ENCODE measurements at regions not wholly inside any gene's neighbourhood (a gene's known extent, or its start where the extent isn't known, plus 50 kb on each side); places are given as distances from the start of the nearest gene placed in this dataset.

DNA sequence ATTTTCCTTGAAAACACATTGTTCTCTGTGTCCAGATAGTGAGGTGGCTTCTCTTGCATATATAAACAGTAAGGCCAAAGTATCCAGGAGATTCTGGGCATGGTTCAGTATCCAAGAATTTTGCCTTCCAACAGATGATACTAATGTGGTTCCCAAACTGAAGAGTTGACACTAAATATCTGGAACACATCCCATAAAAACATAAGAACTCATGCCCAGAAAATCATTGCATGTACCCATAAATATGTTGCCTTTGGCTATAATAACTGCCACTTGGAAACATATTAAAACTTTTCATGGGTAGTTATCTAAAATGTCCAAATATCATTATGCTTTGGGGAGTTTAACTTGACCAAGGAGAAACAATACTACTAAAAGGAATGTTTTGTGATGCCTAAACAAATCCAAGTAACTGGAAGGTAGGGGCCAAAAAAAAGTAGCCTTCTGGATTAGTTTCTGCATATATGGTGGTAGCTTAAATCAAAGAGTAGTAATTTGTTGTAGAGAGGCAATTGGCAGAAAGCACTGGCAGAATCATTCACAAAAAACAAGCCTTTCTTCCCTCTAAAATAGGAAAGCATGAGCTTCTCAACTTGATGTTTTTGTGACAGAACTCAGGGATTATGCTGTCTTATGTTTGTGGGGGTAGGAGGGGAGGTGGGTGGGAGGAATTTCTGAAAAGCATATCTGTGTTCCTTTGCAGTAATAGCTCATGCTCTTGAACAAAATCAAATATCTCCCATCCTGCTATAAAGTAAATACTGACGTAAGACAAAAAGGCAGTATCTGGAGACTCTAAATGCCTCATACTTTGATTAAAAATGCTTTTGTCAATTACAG is 753.9 kb downstream of the TUSC7 start:
- no peak for DNase-seq (ENCODE audit: low read depth in 3 of 3)

DNA sequence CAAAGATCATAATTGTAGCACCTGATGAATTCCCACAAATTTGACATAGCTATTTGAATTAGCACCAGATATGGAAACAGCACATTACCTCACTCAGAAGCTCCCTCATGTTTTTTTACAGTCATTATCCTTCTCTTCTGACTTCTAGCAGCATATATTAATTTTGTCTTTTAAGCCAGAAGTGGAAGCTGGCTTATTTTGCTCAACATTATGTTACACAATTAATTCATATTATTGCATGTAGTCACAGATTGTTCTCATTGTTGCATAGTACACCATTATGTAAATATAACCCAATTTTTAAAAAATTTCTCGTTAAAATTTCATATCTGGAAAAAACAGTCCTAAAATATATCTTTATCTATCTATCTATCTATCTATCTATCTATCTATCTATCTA is 762.3 kb downstream of the TUSC7 start:
- DNase-seq (ENCODE audit: low read depth in 3 of 3), result no peak

DNA sequence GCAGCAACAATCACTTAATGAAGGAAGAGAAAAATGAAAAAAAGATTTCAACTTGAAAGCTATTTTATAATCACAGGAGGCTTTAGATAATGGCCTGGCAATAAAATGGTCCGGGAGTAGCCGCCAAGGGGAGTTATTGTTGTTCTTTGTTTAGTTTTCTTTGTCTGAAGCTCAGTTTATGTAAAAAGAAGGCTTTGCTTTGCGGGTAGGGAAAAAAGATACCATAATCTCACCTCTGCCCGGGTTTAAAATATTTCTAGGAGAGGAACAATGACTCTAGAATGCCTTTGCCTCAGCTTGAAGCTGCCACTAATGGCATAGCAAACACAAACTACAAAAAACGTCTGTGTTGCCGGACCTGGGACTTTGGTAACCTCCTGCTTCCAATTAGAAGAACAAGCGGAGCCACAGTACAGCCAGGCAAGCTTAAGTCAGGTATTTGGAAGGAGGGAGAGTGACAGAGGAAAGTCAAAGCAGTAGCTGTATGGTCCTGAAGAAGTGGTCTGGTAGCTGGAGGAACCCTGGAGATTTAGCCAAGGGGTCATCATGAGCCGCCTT is 764.5 kb downstream of the TUSC7 start:
- DNase-seq (ENCODE audit: low read depth in 3 of 3), result no peak

DNA sequence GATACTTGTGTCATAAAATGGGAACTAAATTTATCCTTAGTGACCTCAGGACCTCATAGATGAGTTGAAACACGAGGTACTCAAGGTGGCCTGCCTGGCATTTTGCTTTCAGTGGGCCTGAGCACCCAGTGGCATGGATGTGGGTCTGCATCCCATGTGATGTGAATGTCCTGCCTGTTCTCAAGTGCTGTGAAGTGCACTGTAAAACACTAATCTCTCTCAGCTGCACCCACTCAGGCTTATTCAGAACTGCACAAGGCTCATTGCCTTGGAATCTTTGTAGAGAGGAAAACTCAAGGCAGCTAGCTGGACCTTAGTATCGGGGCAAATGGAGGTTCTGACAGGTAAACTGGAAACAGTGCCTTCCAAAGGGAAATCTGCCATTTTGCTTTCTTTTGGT is 767.0 kb downstream of the TUSC7 start:
- no peak for DNase-seq (ENCODE audit: low read depth in 3 of 3)

DNA sequence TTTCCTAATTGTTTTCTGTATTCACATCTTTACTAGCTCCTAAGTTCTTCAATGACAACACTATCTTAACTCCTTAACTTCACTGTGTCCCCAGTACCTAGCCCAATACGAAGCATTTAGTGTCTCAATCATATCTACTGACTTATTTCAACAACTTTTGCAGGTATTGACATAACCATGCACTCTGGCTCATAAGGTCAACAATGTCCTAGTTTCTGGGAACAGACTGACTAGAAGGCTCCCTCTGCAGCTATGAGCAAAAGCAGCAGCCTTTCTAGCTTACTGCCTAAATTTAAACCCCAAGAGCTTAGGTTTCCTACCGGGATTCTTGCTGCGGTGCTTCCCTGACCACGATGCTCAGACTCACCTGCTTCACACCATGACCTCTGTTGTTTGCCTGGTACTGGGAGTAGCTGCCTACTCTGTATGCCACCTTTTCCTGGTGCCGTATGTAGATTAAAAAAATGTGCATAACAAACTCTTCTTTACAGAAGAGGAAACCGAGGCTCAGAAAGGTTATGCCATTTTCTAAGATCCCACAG is 767.7 kb downstream of the TUSC7 start:
- no peak for DNase-seq (ENCODE audit: low read depth in 3 of 3)

DNA sequence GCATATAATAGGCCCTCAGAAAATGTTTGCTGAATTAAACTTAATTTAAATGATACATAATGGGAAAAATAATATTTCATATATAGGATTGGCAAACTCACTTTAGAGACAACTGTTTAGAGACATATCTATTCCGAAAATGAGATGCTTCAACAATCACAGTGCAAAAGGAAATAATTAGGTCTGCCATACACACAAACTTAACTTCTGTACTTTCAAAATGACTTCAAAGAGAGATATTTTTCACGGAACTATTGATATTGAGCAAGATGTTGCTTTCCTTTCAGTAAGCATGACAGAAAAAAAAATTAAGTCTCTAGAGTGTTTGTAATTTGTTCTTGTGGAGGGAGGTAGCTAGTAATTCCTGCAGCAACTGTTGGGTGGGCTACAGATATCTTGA is 769.5 kb downstream of the TUSC7 start:
- DNase-seq (ENCODE audit: low read depth in 3 of 3), result no peak

DNA sequence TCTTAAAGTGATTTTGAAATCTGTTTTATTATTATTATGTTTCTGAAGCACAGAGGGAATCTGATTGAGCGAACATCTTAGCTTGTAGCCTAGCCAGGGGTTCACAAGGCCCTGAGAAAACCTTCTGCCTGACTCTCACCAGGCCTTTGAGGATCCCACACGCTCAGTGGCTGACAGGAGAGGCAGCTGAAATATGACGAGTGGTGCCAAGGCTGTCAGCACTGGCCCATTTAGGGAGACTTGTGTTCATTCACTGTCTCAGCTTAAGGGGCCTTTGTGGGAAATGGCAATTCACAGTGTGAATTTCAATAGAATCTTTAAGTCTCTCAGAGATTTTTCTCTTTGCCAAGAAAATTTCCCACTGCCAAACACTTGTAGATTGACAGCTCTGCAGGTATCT is 770.9 kb downstream of the TUSC7 start:
- no peak for DNase-seq (ENCODE audit: low read depth in 3 of 3)

DNA sequence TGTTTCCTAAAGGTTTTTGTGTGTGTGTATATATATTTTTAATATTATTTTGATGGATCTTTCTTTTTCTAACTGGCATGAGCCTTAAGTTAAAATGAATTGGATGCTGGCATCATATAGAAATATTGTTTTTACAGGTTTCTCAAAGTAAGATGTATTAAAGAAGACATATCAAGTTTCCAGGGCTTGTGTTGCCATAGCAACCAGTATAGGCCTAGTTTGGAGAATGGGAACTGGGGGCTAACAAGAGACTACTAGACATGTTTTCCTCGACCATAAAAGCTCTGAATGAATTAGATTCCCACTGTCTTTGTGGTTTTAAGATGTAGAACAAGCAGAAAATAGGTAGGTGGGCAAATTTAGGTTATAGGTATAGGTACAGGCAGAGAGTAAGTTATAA is 771.4 kb downstream of the TUSC7 start:
- DNase-seq (ENCODE audit: low read depth in 3 of 3), result no peak

DNA sequence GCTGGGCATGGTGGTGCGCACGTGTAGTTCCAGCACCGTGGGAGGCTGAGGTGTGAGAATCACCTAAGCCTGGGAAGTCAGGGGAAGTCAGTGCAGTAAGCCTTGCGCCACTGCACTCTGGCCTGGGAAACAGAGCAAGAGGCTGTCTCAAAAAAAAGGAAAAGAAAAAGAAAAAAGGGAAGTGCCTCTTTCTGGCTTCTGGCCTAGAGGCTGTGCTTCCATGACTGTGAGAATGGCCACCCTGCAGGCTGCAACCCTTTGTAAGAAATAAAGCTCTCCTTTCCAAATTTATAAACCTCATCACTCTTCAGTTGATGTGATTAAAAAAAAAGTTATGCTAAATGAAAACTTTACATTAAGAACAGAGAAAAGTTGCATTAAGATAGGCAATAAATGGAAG is 774.3 kb downstream of the TUSC7 start:
- no peak for DNase-seq (ENCODE audit: low read depth in 3 of 3)

DNA sequence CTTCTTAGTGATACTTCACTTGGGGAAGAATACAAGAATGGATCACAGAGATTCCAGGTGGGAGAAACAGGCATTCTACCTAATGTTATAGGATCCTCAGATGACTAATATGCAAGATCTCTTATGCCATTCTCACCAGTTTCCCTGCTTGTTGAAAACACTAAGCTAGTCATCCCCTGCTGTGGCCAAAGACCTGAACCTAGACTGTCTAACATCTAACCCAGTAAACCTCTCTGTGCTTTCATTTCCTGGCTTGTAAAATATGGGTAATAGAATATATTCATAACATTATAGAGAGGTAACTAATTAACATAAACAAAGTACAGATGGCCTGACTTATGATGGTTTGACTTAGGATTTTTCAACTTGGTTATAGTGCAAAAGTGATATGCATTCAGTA is 776.3 kb downstream of the TUSC7 start:
- DNase-seq (ENCODE audit: low read depth in 3 of 3), result no peak

DNA sequence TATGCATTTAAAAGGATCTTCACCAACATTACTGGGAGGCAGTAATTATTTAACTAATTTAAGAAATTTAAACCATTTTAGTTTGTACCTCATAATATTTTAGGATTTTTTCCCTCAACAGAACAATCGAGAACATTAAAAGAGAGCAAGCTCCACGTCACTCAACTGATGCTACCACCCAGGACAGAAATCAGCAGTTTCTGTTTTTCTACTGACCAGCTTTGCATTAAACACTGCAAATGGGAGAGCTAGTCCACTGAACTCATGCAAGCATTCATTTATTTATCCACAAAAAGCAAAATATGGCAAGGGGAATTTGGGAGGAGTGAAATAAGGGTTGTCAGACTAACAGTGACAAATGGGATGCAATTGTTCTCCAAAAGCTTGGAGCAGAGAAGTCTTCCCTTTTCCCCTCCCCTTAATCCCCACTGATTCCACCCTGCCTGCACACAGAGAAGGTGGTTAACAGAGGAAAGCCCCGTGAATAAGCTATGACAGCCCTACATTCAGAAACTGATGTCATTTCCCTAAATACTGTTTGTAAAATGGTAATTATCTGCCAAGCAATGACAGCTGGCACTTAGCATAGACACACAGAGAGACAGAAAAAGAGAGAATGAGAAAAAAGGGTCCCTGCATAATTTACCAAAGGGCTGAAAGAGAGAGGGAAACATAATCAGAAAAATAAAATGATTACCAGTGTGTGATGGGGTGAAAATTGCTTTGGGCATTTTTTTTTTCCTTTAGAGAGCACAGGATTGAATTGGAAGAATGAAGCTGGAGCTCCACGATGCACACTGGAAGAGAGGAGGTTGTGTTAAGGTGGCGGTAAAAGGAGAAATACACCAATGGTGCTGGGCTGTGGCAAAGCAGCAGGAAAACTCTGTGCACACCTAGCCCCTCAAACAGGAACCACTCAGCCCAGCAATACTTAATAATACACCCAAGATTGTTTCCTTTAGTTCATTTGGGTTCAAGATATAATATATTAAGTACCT is 777.4 kb downstream of the TUSC7 start:
- DNase-seq (ENCODE audit: low read depth in 3 of 3), result no peak

DNA sequence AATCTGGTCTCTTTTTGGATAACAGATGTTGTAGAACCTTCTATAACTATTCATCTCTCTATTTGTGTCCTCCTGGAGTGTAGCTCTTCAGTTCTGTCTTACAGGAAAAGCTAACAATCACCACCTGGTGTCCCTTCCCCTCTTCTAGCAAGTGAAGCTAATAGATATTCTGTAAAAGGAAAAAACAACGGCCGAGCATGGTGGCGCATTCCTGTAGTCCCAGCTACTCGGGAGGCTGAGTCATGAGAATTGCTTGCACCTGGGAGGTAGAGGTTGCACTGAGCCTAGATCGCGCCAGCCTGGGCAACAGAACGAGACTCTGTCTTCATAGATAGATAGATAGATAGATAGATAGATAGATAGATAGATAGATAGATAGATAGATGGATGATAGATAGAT is 779.4 kb downstream of the TUSC7 start:
- DNase-seq (ENCODE audit: low read depth in 3 of 3), result no peak

DNA sequence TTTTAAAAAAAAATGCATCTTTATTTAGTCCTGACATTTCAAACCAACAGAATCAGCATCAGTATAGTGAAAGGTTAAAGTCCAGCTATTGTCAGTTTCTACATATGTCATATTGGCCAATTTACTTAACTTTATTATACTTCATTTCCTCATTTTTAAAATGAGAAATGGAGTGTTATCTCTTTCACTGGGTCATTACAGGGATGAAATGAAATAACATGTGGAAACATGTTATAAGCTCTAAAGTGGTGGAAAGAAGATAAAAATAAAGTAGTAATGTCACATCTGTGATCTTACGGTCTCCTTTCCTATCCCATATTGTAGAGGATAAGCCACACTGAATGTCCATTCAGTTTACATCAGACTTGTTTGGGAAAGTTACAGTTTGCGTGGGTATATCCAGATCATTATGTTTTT is 780.1 kb downstream of the TUSC7 start:
- no peak for DNase-seq (ENCODE audit: low read depth in 3 of 3)

DNA sequence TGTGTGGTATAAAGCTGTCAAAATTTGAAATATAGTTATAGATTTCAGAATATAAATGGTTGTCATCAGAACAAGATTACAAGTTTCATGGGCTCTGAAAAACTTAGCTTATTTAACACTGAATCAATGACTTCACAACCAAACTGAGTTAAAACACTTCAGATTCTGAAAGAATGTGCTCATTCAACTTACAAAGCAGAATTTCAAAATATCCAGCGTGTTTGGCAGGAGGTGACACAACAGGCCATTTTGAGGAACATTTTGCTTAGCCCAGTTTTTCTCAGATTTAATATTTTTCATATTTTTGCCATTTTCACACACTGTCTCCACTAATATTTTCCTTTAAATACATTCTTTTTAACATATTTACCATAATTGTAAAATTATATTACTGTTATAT is 781.1 kb downstream of the TUSC7 start:
- no peak for DNase-seq (ENCODE audit: low read depth in 3 of 3)

DNA sequence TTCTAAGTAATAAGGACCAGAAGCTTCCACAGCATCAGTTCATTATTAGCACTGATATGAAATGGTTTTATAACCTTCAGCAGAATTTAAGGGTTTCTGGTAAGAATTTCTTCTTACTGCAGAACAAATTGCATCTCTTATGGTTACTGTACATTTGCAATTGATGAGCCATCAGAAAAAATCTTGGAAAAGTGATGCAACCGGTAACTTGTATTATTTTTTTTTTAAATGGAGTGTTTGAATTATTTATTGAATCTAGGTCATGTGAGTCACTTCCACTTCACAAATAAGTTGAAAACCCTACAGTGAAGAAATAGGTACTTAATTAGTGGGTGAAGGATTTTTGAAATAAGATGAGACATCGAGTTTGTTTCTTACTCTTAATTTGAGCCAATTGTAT is 786.0 kb downstream of the TUSC7 start:
- DNase-seq (ENCODE audit: low read depth in 3 of 3), result no peak

DNA sequence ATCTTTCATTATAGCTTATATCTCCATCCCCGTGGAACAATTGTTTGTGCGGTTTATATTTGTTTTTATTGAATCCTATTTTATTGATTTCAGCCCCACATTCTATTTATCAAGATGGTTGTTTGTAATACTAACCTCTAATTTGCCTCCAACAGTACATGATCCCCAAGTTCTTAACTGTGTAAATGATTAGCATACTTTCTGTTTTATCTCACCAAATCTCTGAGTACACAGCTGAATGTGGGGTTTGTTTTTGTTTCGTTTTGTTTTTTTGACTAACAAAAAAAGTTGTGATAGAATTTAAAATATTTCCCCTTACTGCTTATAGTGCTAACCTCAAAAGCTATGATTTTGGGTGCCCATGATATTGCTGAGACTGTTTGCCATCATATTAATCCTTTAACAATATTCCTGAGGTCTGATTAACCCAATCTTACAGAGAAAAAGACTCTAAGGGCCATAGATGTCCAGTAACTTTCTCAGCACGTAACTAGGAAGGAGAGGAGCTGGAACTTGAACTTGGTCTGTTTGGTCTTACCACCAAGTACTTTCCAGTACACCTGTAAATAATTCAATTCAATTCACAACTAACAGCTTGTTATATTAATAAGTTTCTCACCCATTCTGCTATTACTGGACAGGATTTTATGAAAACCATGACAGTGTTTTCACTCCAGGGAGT is 789.8 kb downstream of the TUSC7 start:
- DNase-seq (ENCODE audit: low read depth in 3 of 3), result no peak

DNA sequence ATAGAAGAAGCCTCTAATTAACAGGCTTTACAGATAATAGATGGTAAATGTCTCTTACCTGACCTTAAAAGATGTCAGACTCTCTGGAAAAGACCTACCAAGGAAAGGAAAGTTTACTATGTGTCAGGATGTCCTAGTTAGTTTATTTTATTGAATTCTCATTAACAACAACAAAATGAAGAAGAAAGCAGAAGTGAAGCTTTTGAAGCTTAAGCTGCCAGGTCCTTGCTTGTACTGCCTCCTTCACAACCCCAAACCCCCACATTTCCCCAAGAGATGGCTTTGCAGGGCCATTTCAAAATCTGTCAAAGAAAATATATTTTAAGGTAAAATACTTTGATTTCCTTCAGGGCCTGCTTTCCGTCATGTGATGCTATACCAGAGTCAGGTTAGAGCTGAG is 798.4 kb downstream of the TUSC7 start:
- DNase-seq (ENCODE audit: low read depth in 3 of 3), result no peak

DNA sequence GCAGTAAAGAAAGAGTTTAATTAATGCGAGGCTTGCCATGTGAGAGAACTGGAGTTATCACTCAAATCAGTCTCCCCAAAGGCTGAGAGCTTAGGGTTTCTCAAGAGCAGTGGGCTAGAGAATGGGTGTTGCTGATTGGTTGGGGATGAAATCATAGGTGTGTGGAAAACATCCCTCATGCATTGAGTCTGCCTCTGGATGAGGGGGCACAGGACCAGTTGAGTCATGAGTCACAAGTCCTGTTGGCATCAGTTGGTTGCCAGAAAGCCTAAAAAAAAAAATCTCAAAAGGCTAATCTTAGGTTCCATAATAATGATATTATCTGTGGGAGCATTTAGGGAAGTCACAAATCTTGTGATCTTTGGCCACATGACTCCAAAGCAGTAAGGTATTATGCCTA is 800.3 kb downstream of the TUSC7 start:
- DNase-seq (ENCODE audit: low read depth in 3 of 3), result no peak

DNA sequence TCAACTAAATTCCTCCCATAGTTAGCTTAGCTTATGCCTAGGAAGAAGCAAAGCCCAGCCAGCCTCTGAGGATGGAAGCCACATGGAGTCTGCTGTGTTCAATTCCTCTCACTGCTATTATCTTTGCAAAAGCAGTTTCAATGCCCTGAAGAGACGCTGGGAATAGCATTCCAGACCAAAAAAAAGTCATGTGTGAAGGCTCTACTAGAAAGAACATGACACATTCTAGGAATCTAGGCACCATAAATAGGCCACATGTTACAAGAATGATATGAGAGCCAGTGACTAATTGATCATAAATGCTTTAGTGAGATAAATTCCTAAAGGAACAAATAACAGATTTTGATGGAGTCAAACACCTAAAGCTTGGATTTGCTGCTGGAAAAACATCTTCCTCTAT is 800.8 kb downstream of the TUSC7 start:
- no peak for DNase-seq (ENCODE audit: low read depth in 3 of 3)

DNA sequence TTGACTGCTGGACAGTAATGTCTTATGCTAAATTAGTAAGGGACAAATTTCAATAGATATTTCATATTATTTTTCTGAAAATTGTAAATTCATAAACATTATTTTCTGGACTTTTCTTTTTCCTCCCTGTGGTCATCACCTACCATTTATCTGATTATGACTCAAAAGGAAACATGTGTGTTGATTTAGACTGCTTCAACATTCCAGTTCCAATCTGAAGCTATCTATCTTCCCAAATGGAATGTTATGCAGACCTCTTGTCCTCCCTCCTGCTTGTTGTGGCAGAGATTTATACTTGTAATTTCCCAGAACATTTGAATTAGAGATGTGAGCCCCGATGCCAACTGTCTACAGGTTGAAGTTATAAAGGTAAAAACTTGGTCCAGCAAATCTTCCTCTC is 803.4 kb downstream of the TUSC7 start:
- DNase-seq (ENCODE audit: low read depth in 3 of 3), result no peak

DNA sequence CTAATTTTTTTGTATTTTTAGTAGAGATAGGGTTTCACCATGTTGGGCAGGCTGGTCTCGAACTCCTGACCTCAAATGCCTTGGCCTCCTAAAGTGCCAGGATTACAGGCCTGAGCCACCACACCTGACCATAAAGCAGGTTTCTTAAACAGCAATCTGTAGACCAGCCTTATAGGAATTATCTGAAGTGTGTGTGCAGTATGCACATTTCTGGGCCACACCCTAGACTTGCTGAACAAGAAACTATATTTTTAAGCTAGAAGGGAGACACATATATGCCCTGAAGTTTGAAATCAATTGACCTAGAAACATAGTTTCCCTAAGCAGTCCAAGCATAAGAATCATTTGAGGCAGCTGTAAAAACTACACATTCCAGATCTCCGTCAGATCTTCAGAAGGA is 805.7 kb downstream of the TUSC7 start:
- DNase-seq (ENCODE audit: low read depth in 3 of 3), result no peak

DNA sequence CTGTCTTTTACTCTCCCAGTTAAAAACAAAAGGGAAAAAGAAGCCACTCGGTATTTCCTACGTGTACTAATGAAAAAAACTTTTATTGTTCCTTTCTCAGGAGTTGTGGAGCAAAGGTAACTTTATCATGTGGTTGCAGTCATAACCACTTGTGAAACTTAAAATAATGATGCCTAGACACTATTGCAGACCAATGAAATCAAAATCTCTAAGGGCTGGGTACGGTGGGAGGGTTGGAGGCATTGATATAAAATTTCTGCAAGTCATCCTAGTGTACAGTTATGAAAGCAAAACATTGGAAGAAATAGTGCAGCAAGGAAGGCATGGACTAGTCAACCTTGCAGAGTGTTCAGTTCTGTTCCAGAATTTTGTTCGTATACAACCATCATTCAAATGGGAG is 808.8 kb downstream of the TUSC7 start:
- DNase-seq (ENCODE audit: low read depth in 3 of 3), result no peak
